GM19468 (cell line): ENCODE measurements at regions not wholly inside any gene's neighbourhood (a gene's known extent, or its start where the extent isn't known, plus 50 kb on each side); places are given as distances from the start of the nearest gene placed in this dataset.
"Not testable (repeated sequence)": the region's sequence is repeated elsewhere in the genome, so short reads cannot be mapped to it uniquely, and the experiment has no call there.

ENCODE experiments used
- ATAC-seq: cut with Tn5 transposase; IDR thresholded peaks from one replicate; pipeline ENCODE4 v1.9.1; 2021; ENCODE audit warnings: mild to moderate bottlenecking, moderate library complexity, moderate number of reproducible peaks; ENCODE audit not compliant: unreplicated experiment; ENCODE audit errors: extremely low read depth

DNA sequence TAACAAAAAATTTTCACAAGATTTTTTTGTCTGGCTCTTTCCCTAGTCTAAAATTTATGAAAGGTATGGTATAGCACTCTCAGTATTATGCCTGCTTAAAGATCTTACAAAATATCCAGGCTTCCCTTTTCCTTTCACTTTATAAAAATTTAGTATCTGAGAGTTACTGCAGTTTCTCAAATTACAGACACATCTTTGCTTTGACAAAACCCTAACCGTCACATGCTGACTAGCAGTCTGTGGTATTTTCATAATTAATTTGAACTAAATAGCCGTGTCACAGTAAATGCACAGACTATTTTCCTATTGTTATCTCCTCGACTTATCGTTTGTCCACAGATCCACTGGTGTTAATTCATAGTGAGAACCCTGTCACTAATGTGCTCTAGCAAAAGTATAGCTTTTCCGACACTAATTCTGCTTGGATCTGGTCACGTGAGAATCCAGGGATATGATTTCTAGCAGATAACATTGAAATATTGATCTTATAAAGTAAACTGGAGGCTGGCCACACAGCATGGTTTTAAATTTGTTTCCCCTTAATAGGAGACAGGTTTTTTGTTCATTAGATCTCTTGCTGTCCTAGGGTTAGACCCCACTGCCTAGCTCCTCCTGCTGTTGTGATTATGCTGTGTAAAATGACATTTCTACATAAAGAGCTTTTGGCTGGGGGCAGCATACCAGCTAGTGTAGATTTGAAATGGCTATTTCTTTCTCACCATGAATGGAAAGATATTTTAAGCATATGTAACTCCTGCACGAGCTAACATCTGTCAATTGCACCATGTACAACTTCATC is 340.6 kb upstream of the SASH1 start:
- no peak for ATAC-seq

DNA sequence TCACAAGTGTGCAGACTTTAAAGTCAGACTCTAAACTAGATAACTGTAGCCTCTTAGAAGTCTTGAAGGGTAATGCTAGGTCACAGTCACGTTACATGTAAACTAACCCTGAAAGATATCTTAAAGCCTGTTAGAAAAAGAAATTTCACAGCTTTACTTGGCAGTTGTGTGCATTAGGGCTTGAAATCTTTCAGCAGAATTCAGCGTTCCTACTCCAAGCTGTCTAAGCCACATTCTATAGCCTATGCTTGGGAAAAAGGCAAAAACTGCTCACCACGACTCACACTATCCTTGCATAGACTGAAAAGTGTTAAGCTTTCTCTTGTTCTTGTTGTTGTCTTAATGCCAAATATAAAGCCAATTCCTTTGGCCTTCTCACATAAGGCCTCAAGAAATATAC is 338.0 kb upstream of the SASH1 start:
- no peak for ATAC-seq

DNA sequence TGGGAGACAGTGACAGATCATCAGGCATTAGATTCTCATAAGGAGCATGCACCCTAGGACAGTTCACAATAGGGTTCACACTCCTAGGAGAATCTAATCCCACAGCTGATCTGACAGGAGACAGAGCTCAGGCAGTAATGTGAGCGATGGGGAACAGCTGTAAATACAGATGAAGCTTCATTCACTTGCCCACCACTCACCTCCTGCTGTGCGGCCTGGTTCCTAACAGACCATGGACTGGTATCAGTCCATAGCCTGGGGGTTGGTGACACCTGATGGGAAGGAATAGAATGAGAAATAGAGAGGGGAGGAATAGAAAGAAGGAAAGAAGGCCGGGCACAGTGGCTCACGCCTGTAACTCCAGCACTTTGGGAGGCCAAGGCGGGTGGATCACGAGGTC is 336.8 kb upstream of the SASH1 start:
- no peak for ATAC-seq

DNA sequence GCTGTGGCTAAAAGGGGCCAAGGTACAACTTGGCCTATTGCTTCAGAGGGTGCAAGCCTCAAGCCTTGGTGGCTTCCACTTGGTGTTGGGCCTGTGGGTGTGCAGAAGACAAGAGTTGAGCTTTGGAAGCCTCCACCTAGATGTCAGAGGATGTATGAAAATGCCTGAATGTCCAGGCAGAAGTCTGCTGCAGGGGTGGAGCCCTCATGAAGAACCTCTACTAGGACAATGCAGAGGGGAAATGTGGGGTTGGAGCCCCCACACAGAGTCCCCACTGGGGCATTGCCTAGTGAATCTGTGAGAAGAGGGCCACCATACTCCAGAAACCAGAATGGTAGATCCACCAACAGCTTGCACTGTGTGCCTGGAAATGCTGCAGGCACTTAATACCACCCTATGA is 332.1 kb upstream of the SASH1 start:
- not testable (repeated sequence) for ATAC-seq

DNA sequence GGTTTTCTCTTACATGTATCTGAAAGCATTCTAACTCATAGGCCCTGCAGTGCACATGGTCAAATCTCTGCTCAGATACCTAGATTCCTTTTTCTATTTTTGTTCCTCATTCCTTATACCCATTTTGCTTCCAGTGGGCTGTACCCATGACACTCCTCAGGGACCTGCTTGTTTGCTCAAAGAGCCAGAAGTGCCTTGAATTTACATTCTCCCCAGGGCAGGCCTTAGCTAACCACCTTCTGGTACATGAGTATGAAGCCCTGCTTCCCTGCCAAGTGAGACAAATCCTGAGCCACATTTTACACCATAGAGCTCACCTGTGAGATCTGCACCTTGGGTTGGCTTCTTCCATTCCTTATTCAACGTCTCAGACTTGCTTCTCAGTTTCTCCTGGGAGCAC is 326.6 kb upstream of the SASH1 start:
- no peak for ATAC-seq

DNA sequence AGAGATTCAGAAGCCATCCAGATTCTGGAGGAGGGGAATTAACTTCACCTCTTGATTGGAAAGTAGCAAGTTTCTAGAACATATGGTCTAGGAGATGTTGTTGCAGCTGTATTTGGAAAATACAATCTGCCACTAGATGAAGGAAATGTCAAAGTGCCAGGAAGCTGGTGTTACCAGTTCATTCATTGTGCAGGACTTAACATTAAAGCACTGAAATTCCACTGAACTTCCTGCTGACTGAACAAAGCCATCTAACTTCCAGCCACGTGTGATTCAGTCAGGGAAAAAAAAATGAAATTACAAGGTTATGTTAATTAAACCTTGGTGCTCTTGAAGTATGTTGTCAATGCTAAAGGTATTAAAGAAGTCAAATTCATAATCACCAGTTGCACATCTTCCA is 321.5 kb upstream of the SASH1 start:
- no peak for ATAC-seq

DNA sequence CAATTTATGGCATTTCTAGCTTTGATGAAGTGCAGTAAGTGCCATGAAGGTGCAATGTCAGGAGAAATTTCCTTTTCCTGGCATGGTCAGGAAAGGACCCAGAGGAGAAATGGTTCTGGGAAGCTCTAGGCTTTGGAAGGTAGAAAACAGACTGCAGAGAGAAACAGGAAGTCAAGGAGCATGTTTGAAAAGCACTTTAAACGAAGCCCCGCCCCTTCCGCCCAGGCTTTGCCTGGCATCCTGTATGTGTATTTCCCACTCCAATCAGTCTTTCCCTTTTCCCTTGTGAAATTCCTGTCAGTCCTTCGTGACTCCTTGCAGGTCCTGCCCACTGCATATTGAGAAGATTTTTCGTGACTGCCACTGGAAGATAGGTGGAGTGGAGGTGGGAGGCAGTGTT is 320.9 kb upstream of the SASH1 start:
- no peak for ATAC-seq

DNA sequence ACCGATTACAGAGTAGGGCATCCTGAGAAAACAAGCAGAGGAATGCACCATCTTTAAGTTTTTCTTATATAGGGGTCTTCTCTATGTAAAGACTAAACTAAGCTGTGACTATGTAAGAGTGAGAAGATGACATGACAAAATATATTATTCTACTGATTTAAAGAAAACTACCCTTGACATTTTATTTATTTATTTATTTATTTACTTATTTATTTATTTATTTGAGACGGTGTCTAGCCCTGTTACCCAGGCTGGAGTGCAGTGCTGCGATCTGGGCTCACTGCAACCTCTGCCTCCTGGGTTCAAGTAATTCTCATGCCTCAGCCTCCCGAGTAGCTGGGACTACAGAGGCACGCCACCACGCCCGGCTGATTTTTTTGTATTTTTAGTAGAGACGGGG is 320.4 kb upstream of the SASH1 start:
- ATAC-seq: not testable (repeated sequence)

DNA sequence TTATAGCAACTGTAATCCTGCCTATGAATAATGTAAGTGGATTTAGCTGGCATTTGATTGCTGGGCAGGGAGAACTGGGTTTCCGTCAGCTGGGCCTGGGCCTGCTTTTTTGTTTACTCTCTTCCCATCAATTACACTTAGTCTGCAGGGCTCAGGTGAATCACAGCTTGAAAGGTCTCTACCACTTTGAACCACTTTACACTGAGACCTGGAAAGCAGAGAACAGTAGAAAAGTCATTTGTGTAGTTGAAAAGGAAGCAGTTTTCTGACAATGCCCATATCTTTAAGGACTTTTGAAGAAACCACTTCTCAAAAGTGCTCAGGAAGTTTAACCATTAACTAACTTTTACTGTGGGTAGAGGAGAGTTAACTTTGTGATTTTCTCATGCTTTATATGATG is 315.4 kb upstream of the SASH1 start:
- ATAC-seq: no peak

DNA sequence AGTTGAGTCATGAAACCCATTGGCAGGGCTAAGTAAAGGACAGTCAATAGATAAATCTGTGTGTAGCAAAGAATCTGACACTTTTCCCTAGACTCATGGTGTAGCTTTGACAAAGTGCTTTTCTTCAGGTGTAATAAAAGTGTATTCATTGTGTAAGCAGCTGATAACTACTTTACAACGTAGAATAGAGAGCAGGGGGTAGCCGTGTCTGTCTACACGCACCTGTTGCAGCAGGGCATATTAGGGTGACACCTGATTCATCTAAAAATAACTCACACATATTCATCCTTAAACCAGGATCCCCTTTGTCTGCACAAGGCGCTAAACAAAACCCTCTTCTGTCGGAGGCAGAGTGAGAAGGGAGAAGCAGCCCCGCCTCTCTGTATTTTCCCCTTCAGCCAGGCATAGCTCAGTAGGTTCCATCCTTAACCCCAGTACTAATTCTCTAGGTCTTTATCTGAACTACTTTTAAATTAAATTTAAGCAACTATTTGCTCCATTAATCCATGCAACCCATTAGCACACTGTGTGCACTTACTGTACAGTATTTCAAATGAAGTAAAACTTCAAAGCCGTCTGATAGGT is 306.7 kb upstream of the SASH1 start:
- no peak for ATAC-seq

DNA sequence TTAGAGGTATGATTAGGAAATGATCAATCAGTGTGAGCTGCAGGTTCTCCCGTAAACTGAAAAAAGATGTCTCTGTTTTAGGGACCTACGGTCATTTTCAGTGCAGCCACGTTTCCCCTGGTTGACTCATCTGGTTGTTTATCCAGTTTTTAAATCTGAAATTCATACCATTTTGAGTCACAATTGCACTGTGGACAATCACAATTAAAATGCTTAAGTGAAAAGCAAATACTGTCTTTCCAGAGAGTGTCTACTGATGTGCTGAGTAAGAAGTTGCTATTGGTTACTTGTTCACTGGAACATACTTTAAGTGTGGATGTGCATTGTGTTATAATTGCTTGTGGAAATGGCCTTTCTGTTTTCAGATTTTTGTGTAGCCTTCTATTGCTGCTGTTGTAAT is 305.1 kb upstream of the SASH1 start:
- ATAC-seq: no peak

DNA sequence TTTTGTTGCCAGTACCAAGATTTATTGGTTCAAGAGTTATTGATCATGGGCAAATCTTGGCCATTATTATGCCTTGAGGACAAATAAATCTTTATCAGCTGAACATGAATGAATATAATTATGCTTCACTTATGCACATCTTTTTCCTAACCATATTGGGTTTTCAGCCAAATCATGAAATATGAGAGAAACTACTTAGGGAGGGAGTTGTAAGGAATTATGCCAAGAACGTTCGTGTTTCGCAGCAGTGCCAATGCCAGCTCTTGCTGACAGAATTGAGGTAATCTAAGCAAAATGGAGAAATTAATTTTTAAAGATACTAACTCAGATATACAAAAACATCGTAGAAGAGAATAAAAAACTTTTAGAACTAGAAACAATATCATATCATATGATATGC is 301.1 kb upstream of the SASH1 start:
- no peak for ATAC-seq

DNA sequence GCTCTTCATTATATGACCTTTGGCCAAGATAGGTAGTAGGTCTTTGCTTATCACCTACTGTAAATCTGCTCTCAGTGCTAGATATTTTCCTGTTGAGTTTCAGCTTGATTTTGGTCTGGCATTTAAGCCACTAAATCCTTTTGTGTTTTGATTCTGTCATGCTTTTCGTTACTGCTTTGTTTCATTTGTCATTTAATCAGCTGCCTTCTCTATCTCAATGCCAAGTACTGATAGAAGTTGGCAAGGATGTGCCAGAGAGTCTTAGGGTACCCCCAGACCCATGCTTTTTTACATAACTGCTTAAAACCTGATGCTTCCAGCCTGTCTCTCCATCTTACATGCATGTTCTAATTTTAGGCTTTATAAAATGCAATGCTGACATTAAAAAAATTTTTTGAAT is 300.1 kb upstream of the SASH1 start:
- no peak for ATAC-seq

DNA sequence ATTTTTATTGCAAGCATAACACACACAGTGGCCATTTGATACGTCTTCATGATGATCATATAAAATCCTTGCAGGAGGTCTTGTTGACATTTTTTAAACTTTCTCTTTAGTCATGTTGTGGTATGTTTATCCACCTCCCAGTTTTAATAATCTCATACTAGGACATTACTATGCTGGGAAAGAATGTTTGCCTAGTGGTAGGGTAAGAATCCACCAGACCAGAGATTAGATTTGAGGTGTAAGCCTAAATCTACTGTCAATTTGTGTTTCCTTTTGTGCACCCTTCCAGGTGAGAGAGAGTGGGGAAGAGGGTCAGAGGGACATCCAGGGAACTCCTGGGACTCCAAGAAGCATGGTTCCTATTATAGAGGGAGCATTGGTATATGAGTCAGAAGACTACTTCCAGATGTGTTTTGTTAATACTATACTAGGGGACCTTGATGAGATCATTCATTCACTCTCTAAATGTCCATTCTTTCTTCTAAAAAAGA is 298.3 kb upstream of the SASH1 start:
- ATAC-seq: no peak

DNA sequence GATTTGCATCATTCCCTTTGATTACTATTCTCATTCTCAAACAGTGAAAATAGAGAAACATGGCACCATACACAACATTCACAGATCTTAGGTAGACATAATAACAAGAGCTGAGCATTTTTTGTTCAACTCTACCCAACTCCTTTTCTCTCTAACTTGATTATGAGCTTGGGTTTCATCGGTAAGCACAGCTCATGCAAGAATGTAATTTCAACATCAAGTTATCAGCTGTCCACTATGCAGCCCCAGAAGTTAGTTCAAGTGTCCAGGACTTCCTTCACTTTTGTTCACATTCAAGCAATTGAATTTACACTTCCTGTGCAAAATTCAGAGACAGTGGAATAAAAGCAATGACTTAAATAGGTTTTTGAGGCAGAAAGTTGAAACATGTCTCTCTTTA is 297.7 kb upstream of the SASH1 start:
- ATAC-seq: no peak

DNA sequence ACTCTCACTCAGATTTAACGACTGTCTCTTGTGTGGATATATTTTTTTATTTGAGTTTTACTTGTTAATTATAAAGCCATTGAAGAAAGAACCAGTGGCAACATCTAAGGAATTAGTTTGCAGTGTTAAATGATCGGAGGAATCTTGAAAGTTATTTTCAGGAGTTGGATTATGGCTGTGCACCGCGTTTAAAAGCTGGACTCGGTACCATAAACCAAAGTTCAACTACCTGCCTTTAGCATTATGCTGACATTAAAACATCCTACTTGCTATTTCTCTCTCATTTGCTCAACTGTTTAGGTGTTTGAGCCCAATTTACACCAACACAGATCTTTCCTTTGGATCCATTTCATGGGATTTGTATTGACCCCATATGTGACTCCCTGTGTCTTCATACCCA is 289.4 kb upstream of the SASH1 start:
- ATAC-seq: no peak

DNA sequence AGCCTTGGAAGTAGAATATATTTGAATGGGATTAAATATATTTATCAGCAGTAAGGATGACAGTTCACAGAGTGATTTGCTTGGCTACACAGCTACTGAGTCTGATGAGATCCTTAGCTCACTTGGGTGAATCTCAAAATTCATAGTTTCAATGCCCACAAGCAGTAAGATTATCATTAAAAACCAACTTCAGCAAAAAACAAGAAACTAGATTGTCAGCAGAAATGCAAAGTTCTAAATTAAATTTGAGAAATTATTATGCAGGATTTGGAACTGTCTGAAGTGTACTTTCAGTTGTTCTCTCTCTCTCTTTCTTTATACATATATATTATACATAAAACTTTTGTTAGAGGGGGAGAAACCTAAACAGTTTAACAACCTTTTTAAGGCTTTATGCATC is 288.8 kb upstream of the SASH1 start:
- no peak for ATAC-seq

DNA sequence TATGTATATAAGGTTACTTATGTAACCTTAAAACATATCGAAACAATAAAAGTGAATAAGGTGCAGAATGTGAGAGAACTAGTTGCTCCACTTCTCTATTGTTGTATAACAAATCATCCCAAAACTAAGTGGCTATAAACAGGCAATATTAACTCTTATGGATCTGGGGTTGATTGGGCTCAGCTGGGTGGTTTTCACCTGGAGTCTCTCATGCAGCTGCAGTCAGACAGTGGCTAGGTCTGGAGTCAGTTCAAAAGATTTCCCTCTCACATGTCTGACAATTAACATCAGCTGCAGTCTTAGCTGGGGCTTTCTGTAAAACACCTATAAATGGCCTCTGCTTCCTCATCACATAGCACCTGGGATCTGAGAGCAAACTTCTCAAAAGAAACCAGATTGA is 288.4 kb upstream of the SASH1 start:
- ATAC-seq: no peak

DNA sequence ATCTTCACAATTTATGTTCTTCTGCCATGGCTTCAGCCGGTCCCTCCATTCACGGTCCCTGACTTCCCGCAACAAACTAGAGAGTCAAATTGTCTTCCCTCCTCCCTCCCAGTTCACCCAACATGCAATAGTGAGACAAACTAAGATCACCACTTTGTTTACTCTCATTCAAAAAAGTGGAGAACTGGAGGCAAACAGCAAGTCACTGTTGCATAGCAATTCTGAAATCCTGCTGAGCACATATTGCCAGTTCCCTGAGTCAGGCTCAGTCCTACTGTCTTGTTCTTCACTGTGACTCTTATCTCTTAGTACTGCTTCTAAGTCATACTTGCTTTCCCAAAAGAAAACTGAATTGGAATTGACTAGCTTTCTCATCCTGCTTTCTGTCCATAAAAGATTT is 287.2 kb upstream of the SASH1 start:
- no peak for ATAC-seq

DNA sequence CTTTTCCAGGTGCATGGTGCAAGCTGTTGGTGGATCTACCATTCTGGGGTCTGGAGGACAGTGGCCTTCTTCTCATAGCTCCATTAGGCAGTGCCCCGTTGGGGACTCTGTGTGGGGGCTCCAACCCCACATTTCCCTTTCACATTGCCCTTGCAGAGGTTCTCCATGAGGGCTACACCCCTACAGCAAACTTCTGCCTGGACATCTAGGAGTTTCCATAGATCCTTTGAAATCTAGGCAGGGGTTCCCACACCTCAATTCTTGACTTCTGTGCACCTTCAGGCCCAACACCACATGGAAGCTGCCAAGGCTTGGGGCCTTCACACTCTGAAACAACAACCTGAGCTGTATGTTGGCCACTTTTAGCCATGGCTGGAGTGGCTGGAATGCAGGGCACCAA is 282.8 kb upstream of the SASH1 start:
- no peak for ATAC-seq

DNA sequence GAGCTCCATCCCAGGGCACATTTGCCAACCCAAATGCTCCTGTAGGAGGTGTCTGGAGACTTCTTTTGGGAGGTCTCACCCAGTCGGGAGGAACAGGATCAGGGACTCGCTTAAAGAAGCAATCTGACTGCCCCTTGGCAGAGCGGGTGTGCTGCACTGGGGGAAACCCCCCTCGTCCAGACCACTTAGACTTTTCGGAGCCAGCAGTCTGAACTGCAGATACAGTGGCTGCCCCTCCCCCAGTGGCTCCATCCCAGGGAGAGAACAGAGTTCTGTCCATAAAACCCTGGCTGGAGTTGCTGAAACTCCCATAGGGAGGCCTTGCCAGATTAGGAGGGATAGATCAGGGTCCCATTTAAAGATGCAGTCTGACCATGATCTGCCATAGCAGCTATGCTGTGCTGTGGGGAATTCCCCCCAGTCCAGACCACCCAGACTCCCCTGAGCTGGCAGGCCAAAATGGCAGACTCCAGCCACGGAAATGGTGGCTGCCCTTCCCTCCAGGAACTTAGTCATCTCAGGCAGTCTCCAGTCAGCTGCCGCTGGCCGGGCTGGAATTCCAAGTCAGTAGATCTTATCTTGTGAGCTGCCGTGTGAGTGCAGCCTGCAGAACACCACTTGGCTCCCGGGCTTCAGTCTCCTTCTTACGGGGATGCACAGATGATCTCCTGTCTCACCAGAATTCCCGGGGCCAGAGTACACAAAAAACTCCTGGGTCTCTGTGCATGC is 278.1 kb upstream of the SASH1 start:
- no peak for ATAC-seq
